MCF 10A (cell line): ENCODE measurements at regions not wholly inside any gene's neighbourhood (a gene's known extent, or its start where the extent isn't known, plus 50 kb on each side); places are given as distances from the start of the nearest gene placed in this dataset.
"Not testable (repeated sequence)": the region's sequence is repeated elsewhere in the genome, so short reads cannot be mapped to it uniquely, and the experiment has no call there.

Experiments used
- BruUV-seq: library from RNA; stranded (reverse); fragments of 400-500 nt; replicated peaks from 2 replicates; lab custom pipeline; 2021; lab: Mats Ljungman, UMichigan
- CTCF ChIA-PET: fragments of 300-600 bp; sonication (Branson Sonifier 250); formaldehyde crosslinking; extraction: SDS; loops from one replicate; lab custom pipeline; 2021; ENCODE audit warnings: antibody characterized with exemption, inconsistent platforms; lab: Yijun Ruan, JAX
- POLR2A ChIA-PET: fragments of 300-600, 350-650 bp; sonication (Branson Sonifier 250); formaldehyde crosslinking; extraction: SDS; loops from one replicate; lab custom pipeline; 2020; ENCODE audit warnings: antibody characterized with exemption, inconsistent platforms; lab: Yijun Ruan, JAX
- DNase-seq: peaks from one replicate; pipeline ENCODE4 v3.0.0-alpha.2; 2018; ENCODE audit not compliant: unreplicated experiment
- H3K27ac Mint-ChIP-seq: one replicate; pipeline ENCODE4 v1.8.0; 2022; ENCODE audit warnings: mild to moderate bottlenecking, low read depth, mixed read lengths; ENCODE audit not compliant: unreplicated experiment
- H3K27me3 Mint-ChIP-seq: one replicate; pipeline ENCODE4 v1.8.0; 2022; ENCODE audit warnings: mixed read lengths; ENCODE audit not compliant: insufficient read depth, unreplicated experiment
- H3K36me3 Mint-ChIP-seq: one replicate; pipeline ENCODE4 v1.8.0; 2022; ENCODE audit warnings: mild to moderate bottlenecking, moderate library complexity, mixed read lengths; ENCODE audit not compliant: insufficient read depth, unreplicated experiment
- H3K4me1 Mint-ChIP-seq: one replicate; pipeline ENCODE4 v1.8.0; 2022; ENCODE audit warnings: mixed read lengths; ENCODE audit not compliant: insufficient read depth, unreplicated experiment
- H3K4me3 Mint-ChIP-seq: one replicate; pipeline ENCODE4 v1.8.0; 2022; ENCODE audit warnings: mild to moderate bottlenecking, moderate library complexity, mixed read lengths; ENCODE audit not compliant: unreplicated experiment
- H3K9me3 Mint-ChIP-seq: one replicate; pipeline ENCODE4 v1.8.0; 2022; ENCODE audit warnings: mixed read lengths; ENCODE audit not compliant: unreplicated experiment
- CTCF ChIP-seq: fragments of 200-600 bp; IDR thresholded peaks from one replicate; pipeline ENCODE4 v1.8.0; 2022; ENCODE audit warnings: antibody characterized with exemption, mild to moderate bottlenecking; ENCODE audit not compliant: unreplicated experiment
- intact Hi-C: fragments of 100-400 bp; cut with micrococcal nuclease; formaldehyde crosslinking; loops from 2 replicates; pipeline ENCODE4 v1.14.1; 2022

- intact Hi-C loops: no loop called here
- ChIA-PET POLR2A (interaction anchor here (1.0 kb wide), 1 partner anchor 9 kb away, joined by 5 read pairs; no protein-coding TSS in a partner anchor), CTCF (no interaction called here)
- TF ChIP-seq CTCF: no peak
- no peaks in the 10 kb centered on the region for H3K9me3 Mint-ChIP-seq
- H3K4me3 Mint-ChIP-seq: no peak overlapping the region
- BruUV-seq: no TSS peak
- no peaks in the 10 kb centered on the region for H3K27me3 Mint-ChIP-seq
- no peaks in the 10 kb centered on the region for H3K36me3 Mint-ChIP-seq
- no peak for DNase-seq
- no peak overlapping the region for H3K27ac Mint-ChIP-seq
- no peaks in the 10 kb centered on the region for H3K4me1 Mint-ChIP-seq
These were observed 432.8 kb downstream of the CD83 start for GRCh38 chr6:14550410-14550809.

- TF ChIP-seq CTCF: no peak
- Mint-ChIP-seq H3K27ac (no peak overlapping the region), H3K4me1 (no peaks in the 10 kb centered on the region), H3K27me3 (no peaks in the 10 kb centered on the region), H3K36me3 (no peaks in the 10 kb centered on the region), H3K9me3 (no peaks in the 10 kb centered on the region), H3K4me3 (no peak overlapping the region)
- no peak for DNase-seq
- BruUV-seq: no TSS peak
- ChIA-PET POLR2A (interaction anchor here (1.0 kb wide), 1 partner anchor 9 kb away, joined by 5 read pairs; no protein-coding TSS in a partner anchor), CTCF (no interaction called here)
- intact Hi-C loops: no loop called here
These were observed 433.2 kb downstream of the CD83 start for GRCh38 chr6:14550822-14551221.

- H3K27me3 Mint-ChIP-seq, DNase-seq, POLR2A ChIA-PET, H3K9me3 Mint-ChIP-seq, intact Hi-C loops, H3K4me3 Mint-ChIP-seq, H3K36me3 Mint-ChIP-seq, H3K27ac Mint-ChIP-seq, CTCF ChIA-PET, BruUV-seq, H3K4me1 Mint-ChIP-seq: not testable (repeated sequence)
These were observed 434.0 kb downstream of the CD83 start for GRCh38 chr6:14551601-14552000.

- Mint-ChIP-seq H3K27me3 (no peaks in the 10 kb centered on the region), H3K27ac (no peak overlapping the region), H3K36me3 (no peaks in the 10 kb centered on the region), H3K9me3 (no peaks in the 10 kb centered on the region), H3K4me1 (no peaks in the 10 kb centered on the region), H3K4me3 (no peak overlapping the region)
- ChIA-PET CTCF (no interaction called here), POLR2A (no interaction called here)
- TF ChIP-seq CTCF: no peak
- no peak for DNase-seq
- intact Hi-C loops: no loop called here
- no TSS peak for BruUV-seq
These were observed 435.3 kb downstream of the CD83 start for GRCh38 chr6:14552891-14553290.

- ChIA-PET POLR2A (no interaction called here), CTCF (no interaction called here)
- H3K36me3 Mint-ChIP-seq: no peaks in the 10 kb centered on the region
- no peak for TF ChIP-seq CTCF
- BruUV-seq: no TSS peak
- H3K27ac Mint-ChIP-seq: no peak overlapping the region
- intact Hi-C loops: no loop called here
- H3K4me3 Mint-ChIP-seq: no peak overlapping the region
- no peaks in the 10 kb centered on the region for H3K4me1 Mint-ChIP-seq
- DNase-seq: no peak
- no peaks in the 10 kb centered on the region for H3K27me3 Mint-ChIP-seq
- H3K9me3 Mint-ChIP-seq: no peaks in the 10 kb centered on the region
These were observed 435.9 kb downstream of the CD83 start for GRCh38 chr6:14553515-14553914.
